Endothelial cell of umbilical vein (primary cell): ENCODE measurements at regions not wholly inside any gene's neighbourhood (a gene's known extent, or its start where the extent isn't known, plus 50 kb on each side); places are given as distances from the start of the nearest gene placed in this dataset.

Experiments used
- BruUV-seq: library from RNA; stranded (reverse); fragments of 400-500 nt; replicated peaks from 2 replicates; lab custom pipeline; 2021; lab: Mats Ljungman, UMichigan
- CTCF ChIA-PET: fragments of 300-600, 350-600 bp; sonication (Branson Sonifier 250); formaldehyde crosslinking; loops from one replicate; lab custom pipeline; 2021; ENCODE audit warnings: antibody characterized with exemption, inconsistent platforms; lab: Charles Lee
- POLR2A ChIA-PET: fragments of 300-600, 350-600 bp; sonication (Branson Sonifier 250); formaldehyde crosslinking; loops from one replicate; lab custom pipeline; 2021; ENCODE audit warnings: antibody characterized with exemption, inconsistent platforms; lab: Charles Lee
- DNase-seq: peaks from one replicate; pipeline ENCODE4 v3.0.0-alpha.2; 2011; ENCODE audit warnings: low read depth, low spot score
- FAIRE-seq: peaks from 2 replicates; lab custom pipeline; 2011; peaks lifted over from hg19 to GRCh38; lab: Jason Lieb, UNC
- H2AFZ ChIP-seq: 2 replicates; pipeline ENCODE4 v1.6.0; 2012; ENCODE audit warnings: low read depth, low read length, control low read depth, inconsistent platforms
- H3K27ac ChIP-seq: 2 replicates; pipeline ENCODE4 v1.5.1; 2011; ENCODE audit warnings: low read depth, mild to moderate bottlenecking, control low read depth, low read length, moderate library complexity; ENCODE audit not compliant: insufficient read depth
- H3K27me3 ChIP-seq, 2 experiments: 2 replicates each; pipeline versions ENCODE4 v1.6.0 to v1.6.1; 2011; ENCODE audit warnings: low read length in 2 of 2, mixed read lengths in 1 of 2; ENCODE audit not compliant: control insufficient read depth in 2 of 2, insufficient read depth in 2 of 2
- H3K36me3 ChIP-seq, 2 experiments: 2 replicates in 1 of 2; 3 replicates in 1 of 2; pipeline ENCODE4 v1.5.1; 2011; ENCODE audit warnings: low read length in 2 of 2, mild to moderate bottlenecking in 1 of 2, moderate library complexity in 1 of 2; ENCODE audit not compliant: control insufficient read depth in 2 of 2, insufficient read depth in 2 of 2; ENCODE audit errors: extremely low read depth in 1 of 2
- H3K4me1 ChIP-seq: 3 replicates; pipeline ENCODE4 v1.5.1; 2011; ENCODE audit warnings: mild to moderate bottlenecking, low read length; ENCODE audit not compliant: control insufficient read depth, insufficient read depth; ENCODE audit errors: extremely low read depth
- H3K4me2 ChIP-seq: 2 replicates; pipeline ENCODE4 v1.6.1; 2011; ENCODE audit warnings: low read length, control low read depth, mixed read lengths; ENCODE audit not compliant: insufficient read depth
- H3K4me3 ChIP-seq, 3 experiments: fragments of 200-600 bp in 1 of 3; sonication (generic), shearing (Covaris generic) in 1 of 3; replicated peaks in 1 of 3; 2 replicates each; pipeline ENCODE4 v1.5.1; 2011 to 2016; ENCODE audit warnings: control low read depth in 3 of 3, low read length in 3 of 3, mild to moderate bottlenecking in 2 of 3, inconsistent platforms in 1 of 3, low read depth in 1 of 3, moderate library complexity in 1 of 3; ENCODE audit not compliant: insufficient read depth in 1 of 3
- H3K79me2 ChIP-seq: 2 replicates; pipeline ENCODE4 v1.6.0; 2012; ENCODE audit warnings: low read length, inconsistent platforms; ENCODE audit not compliant: control insufficient read depth, insufficient read depth
- H3K9ac ChIP-seq: replicated peaks from 2 replicates; pipeline ENCODE3; 2011; ENCODE audit warnings: low read length, control low read depth; ENCODE audit not compliant: insufficient read depth; ENCODE audit errors: extremely low read depth
- H3K9me1 ChIP-seq: replicated peaks from 3 replicates; pipeline ENCODE4 v1.6.0; 2011; ENCODE audit warnings: mild to moderate bottlenecking, low read length; ENCODE audit not compliant: control insufficient read depth, insufficient read depth; ENCODE audit errors: extremely low read depth
- H3K9me3 ChIP-seq: replicated peaks from 2 replicates; pipeline ENCODE4 v1.5.1; 2012; ENCODE audit warnings: low read length, inconsistent platforms; ENCODE audit not compliant: control insufficient read depth, insufficient read depth
- H4K20me1 ChIP-seq: replicated peaks from 2 replicates; pipeline ENCODE3; 2011; ENCODE audit warnings: mild to moderate bottlenecking, low read length; ENCODE audit not compliant: control insufficient read depth, insufficient read depth; ENCODE audit errors: extremely low read depth
- EZH2 ChIP-seq: IDR thresholded peaks from 2 replicates; pipeline ENCODE4 v1.6.1; 2012; ENCODE audit warnings: borderline replicate concordance, low read depth, mild to moderate bottlenecking, moderate library complexity, low read length, inconsistent platforms; ENCODE audit not compliant: severe bottlenecking
- FOS ChIP-seq: IDR thresholded peaks from 2 replicates; pipeline ENCODE4 v1.6.1; 2011; ENCODE audit warnings: mild to moderate bottlenecking, low read length, moderate library complexity, borderline replicate concordance; ENCODE audit not compliant: insufficient read depth
- GATA2 ChIP-seq: IDR thresholded peaks from 2 replicates; pipeline ENCODE4 v1.7.0; 2011; ENCODE audit warnings: low read depth, mild to moderate bottlenecking, moderate library complexity, mixed read lengths, low read length; ENCODE audit not compliant: insufficient read length, insufficient read depth
- JUN ChIP-seq: IDR thresholded peaks from 2 replicates; pipeline ENCODE4 v1.6.1; 2011; ENCODE audit warnings: borderline replicate concordance, low read depth; ENCODE audit not compliant: insufficient read length, insufficient read depth
- MYC ChIP-seq: IDR thresholded peaks from one replicate; pipeline ENCODE4 v1.6.1; 2011; ENCODE audit warnings: mild to moderate bottlenecking, low read depth, low read length
- POLR2A ChIP-seq: IDR thresholded peaks from 2 replicates; pipeline ENCODE4 v1.6.1; 2012; ENCODE audit warnings: low read depth, mild to moderate bottlenecking, control low read depth, low read length
- POLR2AphosphoS5 ChIP-seq: IDR thresholded peaks from 2 replicates; pipeline ENCODE4 v1.6.1; 2012; ENCODE audit warnings: low read depth, mild to moderate bottlenecking, control low read depth, low read length, moderate library complexity; ENCODE audit not compliant: insufficient read depth
- dilution Hi-C: fragments of 300-500 bp; cut with MboI; formaldehyde crosslinking; loops from one replicate; pipeline ENCODE4 v1.15.0; 2019; ENCODE audit warnings: low sequenced_read_pairs; ENCODE audit not compliant: extremely low pct_ligation_motif_present
- intact Hi-C: fragments of 100-400 bp; cut with micrococcal nuclease; formaldehyde crosslinking; loops from one replicate; pipeline ENCODE4 v1.10.0; 2022
- TF ChIP-seq, protein P1 (sequence below), 2 donors: IDR thresholded peaks; 1 replicate in 1 of 2; 2 replicates in 1 of 2; pipeline ENCODE4 v1.5.1; 2011; ENCODE audit warnings: low read length in 2 of 2, mild to moderate bottlenecking in 2 of 2, moderate library complexity in 2 of 2, control low read depth in 1 of 2, inconsistent platforms in 1 of 2, low read depth in 1 of 2; ENCODE audit not compliant: insufficient read depth in 1 of 2; ENCODE audit errors: extremely low read depth in 1 of 2
- TF ChIP-seq, protein P2 (sequence below): IDR thresholded peaks from 2 replicates; pipeline ENCODE4 v1.6.1; 2011; ENCODE audit not compliant: insufficient read depth, insufficient read length

DNA sequence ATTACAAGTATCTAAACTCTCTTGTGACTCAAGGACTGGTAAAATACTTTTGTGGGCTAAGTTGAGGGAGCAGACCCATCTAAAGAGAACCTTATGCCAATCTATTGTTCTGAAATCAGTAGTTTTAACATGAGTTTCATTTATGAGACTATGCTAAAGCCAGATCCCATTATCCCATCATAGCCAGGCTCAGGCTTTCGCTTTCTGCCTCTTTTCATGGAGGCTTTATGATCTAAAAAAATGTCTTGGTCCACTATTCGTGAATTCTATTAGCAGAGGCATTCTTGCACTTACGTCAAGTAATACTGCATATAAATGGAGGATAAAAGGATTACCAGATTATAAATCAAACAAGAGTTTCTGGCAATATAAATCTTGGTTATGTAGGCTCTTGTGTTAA, 1636.9 kb upstream of the ACVR2A start:
- no TSS peak for BruUV-seq

More for the DNA sequence above, 1636.9 kb upstream of the ACVR2A start:
- ChIA-PET POLR2A (no interaction called here), CTCF (no interaction called here)
- no peaks in the 10 kb centered on the region for H3K9me1 ChIP-seq
- H3K4me1 ChIP-seq, result no peaks in the 10 kb centered on the region
- H3K4me2 ChIP-seq, result no peak overlapping the region
- H3K9ac ChIP-seq, result no peak overlapping the region
- no peak for TF ChIP-seq FOS
- TF ChIP-seq JUN, result no peak
- no peak for TF ChIP-seq MYC
- TF ChIP-seq GATA2, result no peak
- TF ChIP-seq, protein P1, sequence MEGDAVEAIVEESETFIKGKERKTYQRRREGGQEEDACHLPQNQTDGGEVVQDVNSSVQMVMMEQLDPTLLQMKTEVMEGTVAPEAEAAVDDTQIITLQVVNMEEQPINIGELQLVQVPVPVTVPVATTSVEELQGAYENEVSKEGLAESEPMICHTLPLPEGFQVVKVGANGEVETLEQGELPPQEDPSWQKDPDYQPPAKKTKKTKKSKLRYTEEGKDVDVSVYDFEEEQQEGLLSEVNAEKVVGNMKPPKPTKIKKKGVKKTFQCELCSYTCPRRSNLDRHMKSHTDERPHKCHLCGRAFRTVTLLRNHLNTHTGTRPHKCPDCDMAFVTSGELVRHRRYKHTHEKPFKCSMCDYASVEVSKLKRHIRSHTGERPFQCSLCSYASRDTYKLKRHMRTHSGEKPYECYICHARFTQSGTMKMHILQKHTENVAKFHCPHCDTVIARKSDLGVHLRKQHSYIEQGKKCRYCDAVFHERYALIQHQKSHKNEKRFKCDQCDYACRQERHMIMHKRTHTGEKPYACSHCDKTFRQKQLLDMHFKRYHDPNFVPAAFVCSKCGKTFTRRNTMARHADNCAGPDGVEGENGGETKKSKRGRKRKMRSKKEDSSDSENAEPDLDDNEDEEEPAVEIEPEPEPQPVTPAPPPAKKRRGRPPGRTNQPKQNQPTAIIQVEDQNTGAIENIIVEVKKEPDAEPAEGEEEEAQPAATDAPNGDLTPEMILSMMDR (IDR thresholded peaks at IDR 0.05; ENCODE audit: extremely low read depth in 1 of 2, insufficient read depth in 1 of 2, low read depth in 1 of 2, low read length in 2 of 2), result no peak
- TF ChIP-seq EZH2, result no peak
- TF ChIP-seq, protein P2, sequence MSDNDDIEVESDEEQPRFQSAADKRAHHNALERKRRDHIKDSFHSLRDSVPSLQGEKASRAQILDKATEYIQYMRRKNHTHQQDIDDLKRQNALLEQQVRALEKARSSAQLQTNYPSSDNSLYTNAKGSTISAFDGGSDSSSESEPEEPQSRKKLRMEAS, result no peak
- no peak for TF ChIP-seq POLR2A
- TF ChIP-seq POLR2AphosphoS5, result no peak
- H3K27ac ChIP-seq, result no peak overlapping the region
- no peak overlapping the region for H3K4me3 ChIP-seq
- DNase-seq (no peak), FAIRE-seq (no peak)
- H3K27me3 ChIP-seq, result no peaks in the 10 kb centered on the region
- dilution Hi-C loops (no loop called here), intact Hi-C loops (no loop called here)
- H4K20me1 ChIP-seq, result no peaks in the 10 kb centered on the region
- H2AFZ ChIP-seq, result no peak overlapping the region
- H3K79me2 ChIP-seq, result no peaks in the 10 kb centered on the region
- no peaks in the 10 kb centered on the region for H3K9me3 ChIP-seq
- no peaks in the 10 kb centered on the region for H3K36me3 ChIP-seq
